ENCODE measurements at regions not wholly inside any gene's neighbourhood (a gene's known extent, or its start where the extent isn't known, plus 50 kb on each side); places are given as distances from the start of the nearest gene placed in this dataset.

- POLR2A ChIA-PET, result no interaction called here
- no TSS peak for BruUV-seq (replicated peaks)
- TF ChIP-seq POLR2AphosphoS5 (IDR thresholded peaks at IDR 0.05; ENCODE audit: low read depth, low read length) (no peak), JUND (IDR thresholded peaks at IDR 0.05) (no peak), EGR1 (IDR thresholded peaks at IDR 0.05; ENCODE audit: low read depth) (no peak), EZH2 (IDR thresholded peaks at IDR 0.05) (no peak), EZH2phosphoT487 (IDR thresholded peaks at IDR 0.05; ENCODE audit: borderline replicate concordance) (no peak), TCF7L2 (IDR thresholded peaks at IDR 0.05; ENCODE audit: borderline replicate concordance, extremely low read depth, insufficient read depth, insufficient read length) (no peak), ELF1 (IDR thresholded peaks at IDR 0.05; ENCODE audit: borderline replicate concordance, low read depth) (no peak), SP1 (IDR thresholded peaks at IDR 0.05; ENCODE audit: low read depth) (no peak), SRF (IDR thresholded peaks at IDR 0.05; ENCODE audit: low read depth) (no peak)
- TF ChIP-seq, protein P1, sequence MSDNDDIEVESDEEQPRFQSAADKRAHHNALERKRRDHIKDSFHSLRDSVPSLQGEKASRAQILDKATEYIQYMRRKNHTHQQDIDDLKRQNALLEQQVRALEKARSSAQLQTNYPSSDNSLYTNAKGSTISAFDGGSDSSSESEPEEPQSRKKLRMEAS (IDR thresholded peaks at IDR 0.05), result no peak
- CTCF ChIA-PET, result interaction anchor here (1.3 kb wide), 1 partner anchor 222 kb away, joined by 3 read pairs; no protein-coding TSS in a partner anchor
- DNase-seq (ENCODE audit: low read depth, low spot score), result no peak
- no peaks in the 10 kb centered on the region for H3K79me2 ChIP-seq (ENCODE audit: insufficient read depth, low read length)
- H4K20me1 ChIP-seq (ENCODE audit: insufficient read depth), result no peaks in the 10 kb centered on the region
- H3K27ac ChIP-seq (ENCODE audit: low read depth, low read length), result no peak overlapping the region
- no peak for ATAC-seq
- no peak overlapping the region for H2AFZ ChIP-seq (ENCODE audit: low read depth, low read length, poor library complexity, severe bottlenecking)
- intact Hi-C loops (cut with micrococcal nuclease), result no loop called here
- RAD21 ChIA-PET (ENCODE audit: low non-redundant PET in 1 of 2, low total read pairs in 2 of 2, uncharacterized antibody in 2 of 2, unreplicated experiment in 2 of 2), result no interaction called here
- H3K9ac ChIP-seq (ENCODE audit: low read length), result no peak overlapping the region
- no peaks in the 10 kb centered on the region for H3K9me3 ChIP-seq (ENCODE audit: control insufficient read depth in 1 of 2, insufficient read depth in 1 of 2, low read depth in 1 of 2, low read length in 2 of 2)
- H3K27me3 ChIP-seq (ENCODE audit: insufficient read depth, low read length), result no peaks in the 10 kb centered on the region
- no peaks in the 10 kb centered on the region for H3K9me2 ChIP-seq (ENCODE audit: insufficient read depth)
- H3K4me1 ChIP-seq (ENCODE audit: control insufficient read depth in 1 of 2, insufficient read depth in 2 of 2, low read length in 2 of 2), result no peaks in the 10 kb centered on the region
- no peak overlapping the region for H3K4me2 ChIP-seq (ENCODE audit: low read length)
- no peak overlapping the region for H3K4me3 ChIP-seq (replicated peaks in 1 of 2; ENCODE audit: low read depth in 1 of 2, low read length in 2 of 2)
- H3K36me3 ChIP-seq (ENCODE audit: control insufficient read depth in 1 of 2, insufficient read depth in 2 of 2, low read length in 2 of 2), result no peaks in the 10 kb centered on the region; a peak in 1 of 4 replicates
Observed at GRCh38 chr7:46139079-46139478, 218.0 kb upstream of the IGFBP3 start.

DNA sequence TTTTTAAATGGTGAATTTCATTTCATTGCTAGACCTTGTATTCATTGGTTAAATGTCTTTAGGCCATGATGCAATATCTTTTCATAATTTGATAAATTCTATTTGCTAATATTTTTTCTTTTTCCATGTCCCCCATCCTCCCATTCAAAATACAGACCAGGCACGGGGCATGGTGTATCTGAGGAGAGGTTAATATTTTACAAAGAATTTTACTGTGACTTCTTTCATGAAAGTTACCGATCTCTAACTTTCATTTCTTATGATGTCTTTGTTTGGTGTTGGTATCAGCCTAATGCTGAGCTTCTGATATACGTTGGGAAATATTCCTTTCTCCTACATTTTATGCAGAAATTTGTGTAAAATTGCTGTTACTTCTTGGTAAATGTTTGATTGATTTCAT is 216.7 kb upstream of the IGFBP3 start:
- no peaks in the 10 kb centered on the region for H3K9me2 ChIP-seq (ENCODE audit: insufficient read depth)
- DNase-seq (ENCODE audit: low read depth, low spot score) (no peak), ATAC-seq (no peak)
- H3K9me3 ChIP-seq (ENCODE audit: control insufficient read depth in 1 of 2, insufficient read depth in 1 of 2, low read depth in 1 of 2, low read length in 2 of 2), result no peaks in the 10 kb centered on the region
- H3K4me2 ChIP-seq (ENCODE audit: low read length), result no peak overlapping the region
- no peaks in the 10 kb centered on the region for H4K20me1 ChIP-seq (ENCODE audit: insufficient read depth)
- no peak overlapping the region for H3K4me3 ChIP-seq (replicated peaks in 1 of 2; ENCODE audit: low read depth in 1 of 2, low read length in 2 of 2)
- no peaks in the 10 kb centered on the region for H3K36me3 ChIP-seq (ENCODE audit: control insufficient read depth in 1 of 2, insufficient read depth in 2 of 2, low read length in 2 of 2)
- RAD21 ChIA-PET (ENCODE audit: low non-redundant PET in 1 of 2, low total read pairs in 2 of 2, uncharacterized antibody in 2 of 2, unreplicated experiment in 2 of 2), result no interaction called here
- H3K27ac ChIP-seq (ENCODE audit: low read depth, low read length), result no peak overlapping the region
- no peaks in the 10 kb centered on the region for H3K27me3 ChIP-seq (ENCODE audit: insufficient read depth, low read length)
- H2AFZ ChIP-seq (ENCODE audit: low read depth, low read length, poor library complexity, severe bottlenecking), result no peak overlapping the region
- H3K79me2 ChIP-seq (ENCODE audit: insufficient read depth, low read length), result no peaks in the 10 kb centered on the region
- no TSS peak for BruUV-seq (replicated peaks)
- intact Hi-C loops (cut with micrococcal nuclease), result no loop called here
- no peaks in the 10 kb centered on the region for H3K4me1 ChIP-seq (ENCODE audit: control insufficient read depth in 1 of 2, insufficient read depth in 2 of 2, low read length in 2 of 2)
- no peak overlapping the region for H3K9ac ChIP-seq (ENCODE audit: low read length)
- CTCF ChIA-PET, result interaction anchor here (1.3 kb wide), 1 partner anchor 220 kb away, joined by 3 read pairs; no protein-coding TSS in a partner anchor
- POLR2A ChIA-PET, result no interaction called here
- TF ChIP-seq REST (IDR thresholded peaks at IDR 0.05; ENCODE audit: low read depth) (no peak), RAD21 (IDR thresholded peaks at IDR 0.05; ENCODE audit: low read depth) (no peak), JUND (IDR thresholded peaks at IDR 0.05) (no peak), SIN3A (IDR thresholded peaks at IDR 0.05; ENCODE audit: low read depth) (no peak), TCF7L2 (IDR thresholded peaks at IDR 0.05; ENCODE audit: borderline replicate concordance, extremely low read depth, insufficient read depth, insufficient read length) (no peak), EGR1 (IDR thresholded peaks at IDR 0.05; ENCODE audit: low read depth) (no peak), CEBPB (IDR thresholded peaks at IDR 0.05; ENCODE audit: low read depth) (no peak), SP1 (IDR thresholded peaks at IDR 0.05; ENCODE audit: low read depth) (no peak), CTCF (IDR thresholded peaks at IDR 0.05 in 2 of 3, conservative IDR thresholded peaks at IDR 0.05 in 1 of 3; ENCODE audit: borderline replicate concordance in 1 of 3, insufficient read depth in 1 of 3, low read depth in 2 of 3, low read length in 2 of 3) (no peak), SRF (IDR thresholded peaks at IDR 0.05; ENCODE audit: low read depth) (no peak), ELF1 (IDR thresholded peaks at IDR 0.05; ENCODE audit: borderline replicate concordance, low read depth) (no peak)
- TF ChIP-seq, protein P2, sequence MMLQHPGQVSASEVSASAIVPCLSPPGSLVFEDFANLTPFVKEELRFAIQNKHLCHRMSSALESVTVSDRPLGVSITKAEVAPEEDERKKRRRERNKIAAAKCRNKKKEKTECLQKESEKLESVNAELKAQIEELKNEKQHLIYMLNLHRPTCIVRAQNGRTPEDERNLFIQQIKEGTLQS (IDR thresholded peaks at IDR 0.05), result no peak
